GM19351 (cell line): ENCODE measurements at regions not wholly inside any gene's neighbourhood (a gene's known extent, or its start where the extent isn't known, plus 50 kb on each side); places are given as distances from the start of the nearest gene placed in this dataset.
"Not testable (repeated sequence)": the region's sequence is repeated elsewhere in the genome, so short reads cannot be mapped to it uniquely, and the experiment has no call there.

Experiments
- ATAC-seq: cut with Tn5 transposase; IDR thresholded peaks from one replicate; pipeline ENCODE4 v1.9.1; 2021; ENCODE audit warnings: mild to moderate bottlenecking, moderate library complexity; ENCODE audit not compliant: unreplicated experiment

GRCh38 chr7:93663561-93664299 lies 89.2 kb upstream of the CALCR start:
- ATAC-seq: no peak

DNA sequence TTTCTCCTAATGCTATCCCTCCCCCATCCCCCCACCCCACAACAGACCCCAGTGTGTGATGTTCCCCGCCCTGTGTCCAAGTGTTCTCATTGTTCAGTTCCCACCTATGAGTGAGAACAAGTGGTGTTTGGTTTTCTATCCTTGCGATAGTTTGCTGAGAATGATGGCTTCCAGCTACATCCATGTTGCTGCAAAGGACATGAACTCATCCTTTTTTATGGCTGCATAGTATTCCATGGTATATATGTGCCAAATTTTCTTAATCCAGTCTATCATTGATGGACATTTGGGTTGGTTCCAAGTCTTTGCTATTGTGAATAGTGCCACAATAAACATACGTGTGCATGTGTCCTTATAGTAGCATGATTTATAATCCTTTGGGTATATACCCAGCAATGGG lies 83.6 kb upstream of the CALCR start:
- ATAC-seq: not testable (repeated sequence)

GRCh38 chr7:93651603-93652159 lies 77.2 kb upstream of the CALCR start:
- no peak for ATAC-seq

GRCh38 chr7:93646538-93646937 lies 72.0 kb upstream of the CALCR start:
- ATAC-seq: no peak

DNA sequence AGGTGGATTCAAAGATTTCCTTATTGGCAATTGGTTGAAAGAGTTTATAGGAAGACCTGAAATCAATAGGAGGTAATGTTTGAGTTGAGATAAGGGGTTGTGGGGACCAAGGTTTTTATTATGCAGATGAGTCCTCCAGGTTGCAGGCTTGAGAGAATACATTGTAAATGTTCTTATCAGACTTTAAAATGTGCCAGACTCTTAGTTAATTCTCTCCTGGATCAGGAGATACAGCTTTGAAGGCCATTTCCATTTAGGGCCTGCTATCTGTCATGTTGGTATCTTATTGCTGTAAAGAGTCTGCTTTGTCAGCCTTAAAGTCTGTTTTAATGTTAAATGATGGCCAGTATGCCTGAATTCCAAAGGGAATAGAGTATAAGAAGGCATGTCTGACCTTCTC lies 61.8 kb upstream of the CALCR start:
- no peak for ATAC-seq

DNA sequence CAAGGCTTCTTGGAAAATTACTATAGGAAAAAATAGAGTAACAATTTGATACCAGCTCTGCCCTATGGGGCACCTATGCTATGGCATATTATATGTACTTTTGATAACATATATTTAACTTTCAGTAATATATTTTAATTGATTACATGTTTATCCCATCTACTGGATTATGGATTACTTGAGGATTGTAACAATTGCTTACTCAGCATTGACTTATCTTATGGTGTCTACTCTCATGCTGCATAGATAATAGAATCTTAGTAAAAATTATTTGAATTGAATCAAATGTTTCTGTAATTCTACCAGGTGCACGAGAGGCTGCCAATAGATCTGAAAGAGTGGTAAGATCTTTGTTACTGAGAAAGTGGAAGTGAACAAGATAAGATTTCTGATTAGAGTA lies 57.8 kb upstream of the CALCR start:
- ATAC-seq: no peak

- no peak for ATAC-seq
Observed at GRCh38 chr7:93629291-93629801, 54.8 kb upstream of the CALCR start.

GRCh38 chr7:93626869-93627268 lies 52.3 kb upstream of the CALCR start:
- no peak for ATAC-seq
